Upper lobe of left lung (tissue), 6 donors: ENCODE measurements at regions not wholly inside any gene's neighbourhood (a gene's known extent, or its start where the extent isn't known, plus 50 kb on each side); places are given as distances from the start of the nearest gene placed in this dataset.

Source experiments
- ATAC-seq, 2 donors: fragments of 200-7000 bp; cut with Tn5 transposase; one replicate each; pipeline ENCODE4 v1.9.1; 2022; ENCODE audit warnings: mild to moderate bottlenecking in 2 of 2, moderate library complexity in 2 of 2; ENCODE audit not compliant: low FRiP score in 2 of 2
- DNase-seq, 2 donors: peaks; one replicate each; pipeline ENCODE4 v3.0.0-alpha.2; 2019 to 2020
- H3K27ac ChIP-seq, 4 donors: fragments of 200-600 bp; sonication (generic); one replicate each; pipeline ENCODE4 v1.5.1; 2016 to 2019
- H3K27me3 ChIP-seq, 4 donors: fragments of 200-600 bp; sonication (generic); one replicate each; pipeline ENCODE4 v1.5.1; 2017 to 2019
- H3K36me3 ChIP-seq, 4 donors: fragments of 200-600 bp; sonication (generic); one replicate each; pipeline ENCODE4 v1.5.1; 2016 to 2019
- H3K4me1 ChIP-seq, 4 donors: fragments of 200-600 bp; sonication (generic); one replicate each; pipeline ENCODE4 v1.5.1; 2018 to 2019
- H3K4me3 ChIP-seq, 4 donors: fragments of 200-600 bp; sonication (generic); one replicate each; pipeline ENCODE4 v1.5.1; 2017 to 2019; ENCODE audit warnings: mild to moderate bottlenecking in 2 of 4, moderate library complexity in 1 of 4
- H3K9me3 ChIP-seq, 4 donors: fragments of 200-600 bp; sonication (generic); one replicate each; pipeline ENCODE4 v1.5.1; 2018 to 2019
- EP300 ChIP-seq, 4 donors: sonication (generic); formaldehyde crosslinking; IDR thresholded peaks; one replicate each; pipeline ENCODE4 v1.5.1; 2017; ENCODE audit warnings: antibody characterized with exemption in 4 of 4, control low read depth in 2 of 4
- POLR2A ChIP-seq, 4 donors: fragments of 450-650 bp; IDR thresholded peaks; one replicate each; pipeline ENCODE4 v1.5.1; 2016 to 2017; ENCODE audit warnings: antibody characterized with exemption in 4 of 4, mild to moderate bottlenecking in 2 of 4
- POLR2AphosphoS5 ChIP-seq, 2 donors: sonication (generic); formaldehyde crosslinking; IDR thresholded peaks; one replicate each; pipeline ENCODE4 v1.5.1; 2017; ENCODE audit warnings: antibody characterized with exemption in 2 of 2
- WGBS, 2 donors: methylation state at CpG; one replicate each; pipeline ENCODE4 v1.1.5; 2017 to 2018; 5-methylcytosine and 5-hydroxymethylcytosine counted together
- TF ChIP-seq, protein P1 (sequence below), 6 experiments: fragments of 450-650 bp in 4 of 6; fragments of 200-600 bp in 2 of 6; sonication (generic) in 2 of 6; IDR thresholded peaks; one replicate each; pipeline ENCODE4 v1.5.1; 2016 to 2019; ENCODE audit warnings: antibody characterized with exemption in 6 of 6
- donor health status: DM: no; HTN: no; CAD: no; lungs with moderate emphysema.
- donor health status: DM: no; HTN: yes; CAD: no; lungs with severe emphysema.

DNA sequence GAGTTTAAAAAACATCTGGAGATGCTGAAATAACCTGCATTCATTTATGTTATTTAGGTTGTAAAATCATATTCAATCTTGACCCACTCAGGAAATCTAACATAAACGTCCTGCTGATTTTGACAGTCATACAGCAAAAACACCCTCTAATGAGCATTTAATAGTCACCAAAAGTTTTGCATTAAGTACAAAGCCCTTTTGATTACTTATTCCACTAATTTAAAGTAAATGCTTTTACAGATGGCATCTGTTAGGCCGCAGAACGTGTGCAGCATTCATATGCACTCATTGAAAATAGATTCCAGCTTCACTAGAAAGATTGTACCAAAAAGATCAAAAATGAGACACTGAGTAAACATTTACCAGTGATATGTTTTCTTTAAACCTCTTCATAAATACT is 1295.1 kb downstream of the EFNB2 start:
- no peaks in the 10 kb centered on the region for H3K9me3 ChIP-seq
- DNase-seq (no peak), ATAC-seq (no peak)
- no peak overlapping the region for H3K27ac ChIP-seq
- no peaks in the 10 kb centered on the region for H3K4me1 ChIP-seq
- TF ChIP-seq EP300 (IDR thresholded peaks at IDR 0.05) (no peak), POLR2A (IDR thresholded peaks at IDR 0.05) (no peak), POLR2AphosphoS5 (IDR thresholded peaks at IDR 0.05) (no peak)
- TF ChIP-seq, protein P1, sequence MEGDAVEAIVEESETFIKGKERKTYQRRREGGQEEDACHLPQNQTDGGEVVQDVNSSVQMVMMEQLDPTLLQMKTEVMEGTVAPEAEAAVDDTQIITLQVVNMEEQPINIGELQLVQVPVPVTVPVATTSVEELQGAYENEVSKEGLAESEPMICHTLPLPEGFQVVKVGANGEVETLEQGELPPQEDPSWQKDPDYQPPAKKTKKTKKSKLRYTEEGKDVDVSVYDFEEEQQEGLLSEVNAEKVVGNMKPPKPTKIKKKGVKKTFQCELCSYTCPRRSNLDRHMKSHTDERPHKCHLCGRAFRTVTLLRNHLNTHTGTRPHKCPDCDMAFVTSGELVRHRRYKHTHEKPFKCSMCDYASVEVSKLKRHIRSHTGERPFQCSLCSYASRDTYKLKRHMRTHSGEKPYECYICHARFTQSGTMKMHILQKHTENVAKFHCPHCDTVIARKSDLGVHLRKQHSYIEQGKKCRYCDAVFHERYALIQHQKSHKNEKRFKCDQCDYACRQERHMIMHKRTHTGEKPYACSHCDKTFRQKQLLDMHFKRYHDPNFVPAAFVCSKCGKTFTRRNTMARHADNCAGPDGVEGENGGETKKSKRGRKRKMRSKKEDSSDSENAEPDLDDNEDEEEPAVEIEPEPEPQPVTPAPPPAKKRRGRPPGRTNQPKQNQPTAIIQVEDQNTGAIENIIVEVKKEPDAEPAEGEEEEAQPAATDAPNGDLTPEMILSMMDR (IDR thresholded peaks at IDR 0.05) = no peak
- no peak overlapping the region for H3K4me3 ChIP-seq
- no peaks in the 10 kb centered on the region for H3K36me3 ChIP-seq
- 50 to 55% methylated on average over 3 of the region's 3 CpGs for WGBS, 2 donors
- H3K27me3 ChIP-seq = no peaks in the 10 kb centered on the region

DNA sequence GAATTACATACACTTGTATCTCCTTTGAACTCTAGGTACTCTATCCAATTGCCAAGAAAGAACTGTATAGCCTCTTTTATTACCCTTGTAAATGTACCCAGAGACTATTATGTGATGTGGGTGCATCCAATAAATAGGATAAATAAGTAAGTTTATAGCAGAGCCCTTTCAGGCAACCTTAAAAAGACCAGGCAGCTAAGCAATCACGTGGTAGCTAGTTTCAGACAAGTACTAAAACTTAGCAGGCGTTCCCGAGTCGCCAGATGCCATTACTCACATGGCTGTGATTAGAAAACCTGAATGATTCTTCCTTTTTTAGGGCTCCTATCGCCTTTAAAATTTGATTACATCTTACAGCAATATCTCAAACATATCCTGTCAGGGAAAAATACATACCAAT is 1303.0 kb downstream of the EFNB2 start:
- TF ChIP-seq, protein P1 (IDR thresholded peaks at IDR 0.05) = no peak
- TF ChIP-seq POLR2A (IDR thresholded peaks at IDR 0.05) (no peak), EP300 (IDR thresholded peaks at IDR 0.05) (no peak)
- Histone ChIP-seq H3K9me3 (no peaks in the 10 kb centered on the region), H3K36me3 (no peaks in the 10 kb centered on the region), H3K27ac (no peak overlapping the region), H3K27me3 (no peaks in the 10 kb centered on the region), H3K4me3 (no peak overlapping the region), H3K4me1 (no peaks in the 10 kb centered on the region)
- 78 to 79% methylated on average over 5 of the region's 5 CpGs for WGBS, 2 donors
- ATAC-seq (no peak), DNase-seq (no peak)

DNA sequence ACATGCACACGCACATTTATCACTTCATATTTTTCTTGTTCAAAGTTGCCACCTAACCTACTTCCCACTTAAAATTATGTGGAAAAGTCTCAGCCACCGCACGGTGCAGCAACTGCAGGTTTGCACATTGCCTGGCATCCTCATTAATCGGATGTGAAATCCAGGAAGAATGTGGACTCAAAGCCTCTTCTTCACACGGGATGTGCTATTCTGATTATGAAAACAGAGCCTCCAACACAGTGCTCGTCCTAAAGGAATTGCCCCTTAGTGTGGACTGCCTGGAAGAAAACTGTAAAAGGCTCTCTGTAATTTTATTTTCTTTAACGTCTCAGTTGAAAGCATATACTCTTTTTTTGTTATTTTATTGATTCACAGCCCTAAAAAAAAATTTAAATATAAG is 1303.5 kb downstream of the EFNB2 start:
- Histone ChIP-seq H3K4me1 (no peaks in the 10 kb centered on the region), H3K9me3 (no peaks in the 10 kb centered on the region), H3K36me3 (no peaks in the 10 kb centered on the region), H3K27me3 (no peaks in the 10 kb centered on the region), H3K4me3 (no peak overlapping the region), H3K27ac (no peak overlapping the region)
- TF ChIP-seq POLR2A (IDR thresholded peaks at IDR 0.05) (no peak), EP300 (IDR thresholded peaks at IDR 0.05) (no peak), POLR2AphosphoS5 (IDR thresholded peaks at IDR 0.05) (no peak)
- TF ChIP-seq, protein P1 (IDR thresholded peaks at IDR 0.05) = no peak
- WGBS, 2 donors = 89 to 93% methylated on average over 7 of the region's 7 CpGs
- no peak for ATAC-seq
- no peak for DNase-seq

DNA sequence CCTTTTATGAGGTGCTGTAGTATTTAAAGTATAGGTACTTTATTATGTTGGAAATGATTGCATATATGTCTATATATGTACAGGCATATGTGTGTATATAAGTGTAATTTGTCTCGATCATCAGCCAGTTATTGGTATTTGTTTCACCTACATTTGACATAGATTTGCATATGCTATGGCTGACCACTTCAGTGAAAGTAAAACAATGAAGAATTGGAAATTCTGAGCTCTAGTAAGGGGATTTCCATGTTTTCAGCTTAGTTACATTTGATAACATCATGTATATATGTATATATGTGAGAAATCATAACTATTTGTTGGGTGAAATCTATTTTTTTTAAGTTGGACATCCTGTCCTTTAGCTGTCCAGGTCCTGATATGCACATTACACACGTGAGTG is 1303.9 kb downstream of the EFNB2 start:
- ATAC-seq (no peak), DNase-seq (no peak)
- Histone ChIP-seq H3K9me3 (no peaks in the 10 kb centered on the region), H3K36me3 (no peaks in the 10 kb centered on the region), H3K4me3 (no peak overlapping the region), H3K27ac (no peak overlapping the region), H3K4me1 (no peaks in the 10 kb centered on the region), H3K27me3 (no peaks in the 10 kb centered on the region)
- TF ChIP-seq POLR2A (IDR thresholded peaks at IDR 0.05) (no peak), EP300 (IDR thresholded peaks at IDR 0.05) (no peak), POLR2AphosphoS5 (IDR thresholded peaks at IDR 0.05) (no peak)
- TF ChIP-seq, protein P1 (IDR thresholded peaks at IDR 0.05) = no peak
- WGBS, 2 donors = 85 to 91% methylated on average over 2 of the region's 2 CpGs

DNA sequence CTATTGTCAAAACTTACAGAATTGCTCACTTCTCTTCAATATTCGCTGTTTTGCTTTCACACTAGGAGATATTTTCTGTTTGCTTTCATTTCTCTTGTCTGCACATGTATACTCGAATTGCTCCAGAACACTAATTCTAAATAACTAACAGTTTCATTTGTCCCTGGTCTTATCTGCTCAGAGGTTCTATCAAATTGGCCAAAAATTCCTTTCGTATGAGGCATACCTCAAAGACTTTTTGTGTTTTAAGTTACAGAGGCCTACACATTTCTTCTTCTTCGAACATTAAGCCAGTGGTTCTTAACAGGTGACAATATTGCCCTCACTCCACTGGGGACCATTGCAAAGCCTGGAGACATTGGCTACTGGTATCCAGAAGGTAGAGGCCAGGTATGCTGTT is 1314.6 kb downstream of the EFNB2 start:
- ATAC-seq (no peak), DNase-seq (no peak)
- Histone ChIP-seq H3K27ac (no peak overlapping the region), H3K4me3 (no peak overlapping the region), H3K36me3 (no peaks in the 10 kb centered on the region), H3K27me3 (no peaks in the 10 kb centered on the region), H3K9me3 (no peaks in the 10 kb centered on the region), H3K4me1 (no peaks in the 10 kb centered on the region)
- no peak for TF ChIP-seq POLR2AphosphoS5 (IDR thresholded peaks at IDR 0.05)
- no peak for TF ChIP-seq EP300 (IDR thresholded peaks at IDR 0.05)
- no peak for TF ChIP-seq POLR2A (IDR thresholded peaks at IDR 0.05)
- TF ChIP-seq, protein P1 (IDR thresholded peaks at IDR 0.05) = no peak
- WGBS, 2 donors = 86 to 92% methylated on average over 4 of the region's 4 CpGs
